Psoas muscle (tissue), 7 donors: ENCODE measurements at regions not wholly inside any gene's neighbourhood (a gene's known extent, or its start where the extent isn't known, plus 50 kb on each side); places are given as distances from the start of the nearest gene placed in this dataset.

Experiments used
- ATAC-seq, 4 donors: fragments of 200-7000 bp; cut with Tn5 transposase; one replicate each; pipeline ENCODE4 v1.9.1; 2020; ENCODE audit warnings: moderate library complexity in 3 of 4, mild to moderate bottlenecking in 2 of 4
- DNase-seq, 2 donors: peaks; one replicate each; pipeline ENCODE4 v3.0.0-alpha.2; 2020
- H3K27ac ChIP-seq: fragments of 200-600 bp; one replicate; pipeline ENCODE4 v1.8.0; 2022
- H3K27me3 ChIP-seq, 3 donors: fragments of 200-600 bp in 1 of 3; one replicate each; pipeline versions ENCODE4 v1.6.1 to v1.8.0; 2013 to 2022; ENCODE audit warnings: low read length in 2 of 3, mild to moderate bottlenecking in 2 of 3, moderate library complexity in 1 of 3; ENCODE audit not compliant: insufficient read depth in 3 of 3
- H3K36me3 ChIP-seq, 2 donors: fragments of 200-600 bp in 1 of 2; one replicate each; pipeline versions ENCODE4 v1.6.1 to v1.8.0; 2013 to 2022; ENCODE audit warnings: low read depth in 1 of 2, mild to moderate bottlenecking in 1 of 2, moderate library complexity in 1 of 2; ENCODE audit not compliant: insufficient read depth in 1 of 2
- H3K4me1 ChIP-seq: fragments of 200-600 bp; one replicate; pipeline ENCODE4 v1.8.0; 2022
- H3K4me3 ChIP-seq: fragments of 200-600 bp; one replicate; pipeline ENCODE4 v1.8.0; 2022; ENCODE audit warnings: mild to moderate bottlenecking
- H3K9me3 ChIP-seq: fragments of 200-600 bp; one replicate; pipeline ENCODE4 v1.8.0; 2022
- WGBS, 3 donors: extraction: QIAGEN DNeasy Blood & Tissue Kit; methylation state at CpG; one replicate each; pipeline versions ENCODE4 v1.1.6 to v1.1.7; 2013; 5-methylcytosine and 5-hydroxymethylcytosine counted together
- intact Hi-C, 2 donors: fragments of 100-400 bp; cut with DNase I; formaldehyde crosslinking; loops; one replicate each; pipeline versions ENCODE4 v1.11.0 to v1.14.2; 2022
- TF ChIP-seq, protein P1 (sequence below): fragments of 200-600 bp; IDR thresholded peaks from one replicate; pipeline ENCODE4 v1.8.0; 2022; ENCODE audit warnings: antibody characterized with exemption
- donor health status: healthy with polysubstance abuse.
- donor health status: DM: no; HTN: no; CAD: no; lungs with moderate emphysema.
- donor health status: Bipolar disorder and iron deficiency.
- donor health status: healthy.
- donor health status: DM: yes; HTN: yes; CAD: no.
- donor health status: DM: no; HTN: no; CAD: no.
- donor health status: DM: yes; HTN: yes; CAD: no.

- WGBS, 3 donors: 57 to 63% (median 62%) methylated on average over 2 of the region's 2 CpGs
- H3K4me1 ChIP-seq: no peaks in the 10 kb centered on the region
- no peak overlapping the region for H3K27ac ChIP-seq
- no peak for DNase-seq
- intact Hi-C loops: no loop called here
- H3K36me3 ChIP-seq: no peaks in the 10 kb centered on the region
- H3K9me3 ChIP-seq: no peaks in the 10 kb centered on the region
- ATAC-seq: no peak
- no peak overlapping the region for H3K4me3 ChIP-seq
- TF ChIP-seq, protein P1, sequence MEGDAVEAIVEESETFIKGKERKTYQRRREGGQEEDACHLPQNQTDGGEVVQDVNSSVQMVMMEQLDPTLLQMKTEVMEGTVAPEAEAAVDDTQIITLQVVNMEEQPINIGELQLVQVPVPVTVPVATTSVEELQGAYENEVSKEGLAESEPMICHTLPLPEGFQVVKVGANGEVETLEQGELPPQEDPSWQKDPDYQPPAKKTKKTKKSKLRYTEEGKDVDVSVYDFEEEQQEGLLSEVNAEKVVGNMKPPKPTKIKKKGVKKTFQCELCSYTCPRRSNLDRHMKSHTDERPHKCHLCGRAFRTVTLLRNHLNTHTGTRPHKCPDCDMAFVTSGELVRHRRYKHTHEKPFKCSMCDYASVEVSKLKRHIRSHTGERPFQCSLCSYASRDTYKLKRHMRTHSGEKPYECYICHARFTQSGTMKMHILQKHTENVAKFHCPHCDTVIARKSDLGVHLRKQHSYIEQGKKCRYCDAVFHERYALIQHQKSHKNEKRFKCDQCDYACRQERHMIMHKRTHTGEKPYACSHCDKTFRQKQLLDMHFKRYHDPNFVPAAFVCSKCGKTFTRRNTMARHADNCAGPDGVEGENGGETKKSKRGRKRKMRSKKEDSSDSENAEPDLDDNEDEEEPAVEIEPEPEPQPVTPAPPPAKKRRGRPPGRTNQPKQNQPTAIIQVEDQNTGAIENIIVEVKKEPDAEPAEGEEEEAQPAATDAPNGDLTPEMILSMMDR: no peak
- H3K27me3 ChIP-seq: no peaks in the 10 kb centered on the region
These were observed 789.9 kb upstream of the C9orf72 start for GRCh38 chr9:28363151-28363562.

GRCh38 chr9:28365020-28365640 is 791.8 kb upstream of the C9orf72 start:
- Histone ChIP-seq H3K27ac (no peak overlapping the region), H3K4me1 (no peaks in the 10 kb centered on the region), H3K27me3 (no peaks in the 10 kb centered on the region), H3K9me3 (no peaks in the 10 kb centered on the region), H3K4me3 (no peak overlapping the region), H3K36me3 (no peaks in the 10 kb centered on the region)
- DNase-seq (no peak), ATAC-seq (no peak)
- TF ChIP-seq, protein P1: no peak
- 35 to 45% (median 41%) methylated on average over 6 of the region's 6 CpGs for WGBS, 3 donors
- intact Hi-C loops: no loop called here

GRCh38 chr9:28365728-28366127 is 792.4 kb upstream of the C9orf72 start:
- Histone ChIP-seq H3K4me1 (no peaks in the 10 kb centered on the region), H3K9me3 (no peaks in the 10 kb centered on the region), H3K4me3 (no peak overlapping the region), H3K27me3 (no peaks in the 10 kb centered on the region), H3K36me3 (no peaks in the 10 kb centered on the region), H3K27ac (no peak overlapping the region)
- DNase-seq (no peak), ATAC-seq (no peak)
- intact Hi-C loops: no loop called here
- 78 to 88% (median 85%) methylated on average over 2 of the region's 2 CpGs for WGBS, 3 donors
- TF ChIP-seq, protein P1: no peak

- no peaks in the 10 kb centered on the region for H3K4me1 ChIP-seq
- ATAC-seq: no peak
- intact Hi-C loops: no loop called here
- no peaks in the 10 kb centered on the region for H3K36me3 ChIP-seq
- no peak overlapping the region for H3K4me3 ChIP-seq
- no peak overlapping the region for H3K27ac ChIP-seq
- DNase-seq: no peak
- no peaks in the 10 kb centered on the region for H3K9me3 ChIP-seq
- TF ChIP-seq, protein P1: no peak
- 65 to 68% (median 68%) methylated on average over 1 of the region's 1 CpG for WGBS, 3 donors
- no peaks in the 10 kb centered on the region for H3K27me3 ChIP-seq
These were observed 805.0 kb upstream of the C9orf72 start for GRCh38 chr9:28378231-28378630.

GRCh38 chr9:28379082-28379481 is 805.8 kb upstream of the C9orf72 start:
- TF ChIP-seq, protein P1: no peak
- Histone ChIP-seq H3K4me3 (no peak overlapping the region), H3K4me1 (no peaks in the 10 kb centered on the region), H3K27me3 (no peaks in the 10 kb centered on the region), H3K9me3 (no peaks in the 10 kb centered on the region), H3K36me3 (no peaks in the 10 kb centered on the region), H3K27ac (no peak overlapping the region)
- DNase-seq (no peak), ATAC-seq (no peak)
- intact Hi-C loops: no loop called here
